Endothelial cell of umbilical vein (primary cell): ENCODE measurements at regions not wholly inside any gene's neighbourhood (a gene's known extent, or its start where the extent isn't known, plus 50 kb on each side); places are given as distances from the start of the nearest gene placed in this dataset.

ENCODE experiments used
- BruUV-seq: library from RNA; stranded (reverse); fragments of 400-500 nt; replicated peaks from 2 replicates; lab custom pipeline; 2021; lab: Mats Ljungman, UMichigan
- CTCF ChIA-PET: fragments of 300-600, 350-600 bp; sonication (Branson Sonifier 250); formaldehyde crosslinking; loops from one replicate; lab custom pipeline; 2021; ENCODE audit warnings: antibody characterized with exemption, inconsistent platforms; lab: Charles Lee
- POLR2A ChIA-PET: fragments of 300-600, 350-600 bp; sonication (Branson Sonifier 250); formaldehyde crosslinking; loops from one replicate; lab custom pipeline; 2021; ENCODE audit warnings: antibody characterized with exemption, inconsistent platforms; lab: Charles Lee
- DNase-seq: peaks from one replicate; pipeline ENCODE4 v3.0.0-alpha.2; 2011; ENCODE audit warnings: low read depth, low spot score
- FAIRE-seq: peaks from 2 replicates; lab custom pipeline; 2011; peaks lifted over from hg19 to GRCh38; lab: Jason Lieb, UNC
- H2AFZ ChIP-seq: 2 replicates; pipeline ENCODE4 v1.6.0; 2012; ENCODE audit warnings: low read depth, low read length, control low read depth, inconsistent platforms
- H3K27ac ChIP-seq: 2 replicates; pipeline ENCODE4 v1.5.1; 2011; ENCODE audit warnings: low read depth, mild to moderate bottlenecking, control low read depth, low read length, moderate library complexity; ENCODE audit not compliant: insufficient read depth
- H3K27me3 ChIP-seq, 2 experiments: 2 replicates each; pipeline versions ENCODE4 v1.6.0 to v1.6.1; 2011; ENCODE audit warnings: low read length in 2 of 2, mixed read lengths in 1 of 2; ENCODE audit not compliant: control insufficient read depth in 2 of 2, insufficient read depth in 2 of 2
- H3K36me3 ChIP-seq, 2 experiments: 2 replicates in 1 of 2; 3 replicates in 1 of 2; pipeline ENCODE4 v1.5.1; 2011; ENCODE audit warnings: low read length in 2 of 2, mild to moderate bottlenecking in 1 of 2, moderate library complexity in 1 of 2; ENCODE audit not compliant: control insufficient read depth in 2 of 2, insufficient read depth in 2 of 2; ENCODE audit errors: extremely low read depth in 1 of 2
- H3K4me1 ChIP-seq: 3 replicates; pipeline ENCODE4 v1.5.1; 2011; ENCODE audit warnings: mild to moderate bottlenecking, low read length; ENCODE audit not compliant: control insufficient read depth, insufficient read depth; ENCODE audit errors: extremely low read depth
- H3K4me2 ChIP-seq: 2 replicates; pipeline ENCODE4 v1.6.1; 2011; ENCODE audit warnings: low read length, control low read depth, mixed read lengths; ENCODE audit not compliant: insufficient read depth
- H3K4me3 ChIP-seq, 3 experiments: fragments of 200-600 bp in 1 of 3; sonication (generic), shearing (Covaris generic) in 1 of 3; replicated peaks in 1 of 3; 2 replicates each; pipeline ENCODE4 v1.5.1; 2011 to 2016; ENCODE audit warnings: control low read depth in 3 of 3, low read length in 3 of 3, mild to moderate bottlenecking in 2 of 3, inconsistent platforms in 1 of 3, low read depth in 1 of 3, moderate library complexity in 1 of 3; ENCODE audit not compliant: insufficient read depth in 1 of 3
- H3K79me2 ChIP-seq: 2 replicates; pipeline ENCODE4 v1.6.0; 2012; ENCODE audit warnings: low read length, inconsistent platforms; ENCODE audit not compliant: control insufficient read depth, insufficient read depth
- H3K9ac ChIP-seq: replicated peaks from 2 replicates; pipeline ENCODE3; 2011; ENCODE audit warnings: low read length, control low read depth; ENCODE audit not compliant: insufficient read depth; ENCODE audit errors: extremely low read depth
- H3K9me1 ChIP-seq: replicated peaks from 3 replicates; pipeline ENCODE4 v1.6.0; 2011; ENCODE audit warnings: mild to moderate bottlenecking, low read length; ENCODE audit not compliant: control insufficient read depth, insufficient read depth; ENCODE audit errors: extremely low read depth
- H3K9me3 ChIP-seq: replicated peaks from 2 replicates; pipeline ENCODE4 v1.5.1; 2012; ENCODE audit warnings: low read length, inconsistent platforms; ENCODE audit not compliant: control insufficient read depth, insufficient read depth
- H4K20me1 ChIP-seq: replicated peaks from 2 replicates; pipeline ENCODE3; 2011; ENCODE audit warnings: mild to moderate bottlenecking, low read length; ENCODE audit not compliant: control insufficient read depth, insufficient read depth; ENCODE audit errors: extremely low read depth
- EZH2 ChIP-seq: IDR thresholded peaks from 2 replicates; pipeline ENCODE4 v1.6.1; 2012; ENCODE audit warnings: borderline replicate concordance, low read depth, mild to moderate bottlenecking, moderate library complexity, low read length, inconsistent platforms; ENCODE audit not compliant: severe bottlenecking
- FOS ChIP-seq: IDR thresholded peaks from 2 replicates; pipeline ENCODE4 v1.6.1; 2011; ENCODE audit warnings: mild to moderate bottlenecking, low read length, moderate library complexity, borderline replicate concordance; ENCODE audit not compliant: insufficient read depth
- GATA2 ChIP-seq: IDR thresholded peaks from 2 replicates; pipeline ENCODE4 v1.7.0; 2011; ENCODE audit warnings: low read depth, mild to moderate bottlenecking, moderate library complexity, mixed read lengths, low read length; ENCODE audit not compliant: insufficient read length, insufficient read depth
- JUN ChIP-seq: IDR thresholded peaks from 2 replicates; pipeline ENCODE4 v1.6.1; 2011; ENCODE audit warnings: borderline replicate concordance, low read depth; ENCODE audit not compliant: insufficient read length, insufficient read depth
- MYC ChIP-seq: IDR thresholded peaks from one replicate; pipeline ENCODE4 v1.6.1; 2011; ENCODE audit warnings: mild to moderate bottlenecking, low read depth, low read length
- POLR2A ChIP-seq: IDR thresholded peaks from 2 replicates; pipeline ENCODE4 v1.6.1; 2012; ENCODE audit warnings: low read depth, mild to moderate bottlenecking, control low read depth, low read length
- POLR2AphosphoS5 ChIP-seq: IDR thresholded peaks from 2 replicates; pipeline ENCODE4 v1.6.1; 2012; ENCODE audit warnings: low read depth, mild to moderate bottlenecking, control low read depth, low read length, moderate library complexity; ENCODE audit not compliant: insufficient read depth
- dilution Hi-C: fragments of 300-500 bp; cut with MboI; formaldehyde crosslinking; loops from one replicate; pipeline ENCODE4 v1.15.0; 2019; ENCODE audit warnings: low sequenced_read_pairs; ENCODE audit not compliant: extremely low pct_ligation_motif_present
- intact Hi-C: fragments of 100-400 bp; cut with micrococcal nuclease; formaldehyde crosslinking; loops from one replicate; pipeline ENCODE4 v1.10.0; 2022
- TF ChIP-seq, protein P1 (sequence below): IDR thresholded peaks from 2 replicates; pipeline ENCODE4 v1.6.1; 2011; ENCODE audit not compliant: insufficient read depth, insufficient read length
- TF ChIP-seq, protein P2 (sequence below), 2 donors: IDR thresholded peaks; 1 replicate in 1 of 2; 2 replicates in 1 of 2; pipeline ENCODE4 v1.5.1; 2011; ENCODE audit warnings: low read length in 2 of 2, mild to moderate bottlenecking in 2 of 2, moderate library complexity in 2 of 2, control low read depth in 1 of 2, inconsistent platforms in 1 of 2, low read depth in 1 of 2; ENCODE audit not compliant: insufficient read depth in 1 of 2; ENCODE audit errors: extremely low read depth in 1 of 2

DNA sequence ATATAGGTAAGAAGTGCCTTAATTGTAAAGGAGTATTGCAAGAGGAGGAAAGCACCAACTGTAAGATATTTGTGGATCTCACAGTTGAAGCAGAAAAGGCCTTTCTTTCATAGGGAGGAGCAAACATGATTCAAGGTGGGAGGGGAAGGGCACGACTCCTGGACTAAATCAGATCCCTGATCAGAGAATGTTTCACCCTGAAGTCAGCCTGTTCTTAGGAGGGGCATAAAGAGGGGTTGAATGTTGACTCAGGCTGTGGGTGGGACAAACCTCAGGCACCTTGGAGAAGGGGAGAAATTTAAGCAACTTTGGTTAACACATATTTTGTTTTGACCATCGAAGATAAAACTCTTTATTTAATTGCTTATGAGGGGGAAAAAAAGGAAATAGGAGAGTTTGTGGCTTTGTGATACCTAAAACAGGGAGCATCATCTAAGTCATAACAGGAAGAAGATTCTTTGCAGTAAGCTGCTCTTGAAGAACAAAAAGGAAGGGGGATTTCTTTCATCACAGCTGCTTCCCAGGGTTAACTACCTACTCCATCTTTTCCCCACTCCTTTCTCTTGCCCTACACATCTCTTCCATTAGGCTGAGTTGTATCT, 158.6 kb upstream of the ZNF267 start:
- POLR2A ChIA-PET: interaction anchor here (0.5 kb wide), 1 partner anchor 759 kb away, joined by 3 read pairs; no protein-coding TSS in a partner anchor
- no peaks in the 10 kb centered on the region for H3K9me1 ChIP-seq
- dilution Hi-C loops: no loop called here
- H2AFZ ChIP-seq: no peak overlapping the region
- H3K9ac ChIP-seq: no peak overlapping the region
- no peak overlapping the region for H3K27ac ChIP-seq
- H3K36me3 ChIP-seq: peaks cover 0 to 4% of the 10 kb centered on the region in 2 experiments
- no peak for DNase-seq
- CTCF ChIA-PET: no interaction called here
- H3K79me2 ChIP-seq: peaks cover 20% of the 10 kb centered on the region
- intact Hi-C loops: loop anchor here (5.0 kb wide), 3 partner anchors 152 to 258 kb away; partner anchors contain the start of genes ARMC5 and TGFB1I1
- no peak for FAIRE-seq
- no peak overlapping the region for H3K4me2 ChIP-seq
- no peaks in the 10 kb centered on the region for H4K20me1 ChIP-seq
- H3K27me3 ChIP-seq: no peaks in the 10 kb centered on the region
- no peak for TF ChIP-seq JUN
- TF ChIP-seq, protein P1, sequence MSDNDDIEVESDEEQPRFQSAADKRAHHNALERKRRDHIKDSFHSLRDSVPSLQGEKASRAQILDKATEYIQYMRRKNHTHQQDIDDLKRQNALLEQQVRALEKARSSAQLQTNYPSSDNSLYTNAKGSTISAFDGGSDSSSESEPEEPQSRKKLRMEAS: no peak
- no peak for TF ChIP-seq FOS
- TF ChIP-seq, protein P2, sequence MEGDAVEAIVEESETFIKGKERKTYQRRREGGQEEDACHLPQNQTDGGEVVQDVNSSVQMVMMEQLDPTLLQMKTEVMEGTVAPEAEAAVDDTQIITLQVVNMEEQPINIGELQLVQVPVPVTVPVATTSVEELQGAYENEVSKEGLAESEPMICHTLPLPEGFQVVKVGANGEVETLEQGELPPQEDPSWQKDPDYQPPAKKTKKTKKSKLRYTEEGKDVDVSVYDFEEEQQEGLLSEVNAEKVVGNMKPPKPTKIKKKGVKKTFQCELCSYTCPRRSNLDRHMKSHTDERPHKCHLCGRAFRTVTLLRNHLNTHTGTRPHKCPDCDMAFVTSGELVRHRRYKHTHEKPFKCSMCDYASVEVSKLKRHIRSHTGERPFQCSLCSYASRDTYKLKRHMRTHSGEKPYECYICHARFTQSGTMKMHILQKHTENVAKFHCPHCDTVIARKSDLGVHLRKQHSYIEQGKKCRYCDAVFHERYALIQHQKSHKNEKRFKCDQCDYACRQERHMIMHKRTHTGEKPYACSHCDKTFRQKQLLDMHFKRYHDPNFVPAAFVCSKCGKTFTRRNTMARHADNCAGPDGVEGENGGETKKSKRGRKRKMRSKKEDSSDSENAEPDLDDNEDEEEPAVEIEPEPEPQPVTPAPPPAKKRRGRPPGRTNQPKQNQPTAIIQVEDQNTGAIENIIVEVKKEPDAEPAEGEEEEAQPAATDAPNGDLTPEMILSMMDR (IDR thresholded peaks at IDR 0.05; ENCODE audit: extremely low read depth in 1 of 2, insufficient read depth in 1 of 2, low read depth in 1 of 2, low read length in 2 of 2): no peak
- TF ChIP-seq MYC: no peak
- no peak for TF ChIP-seq POLR2A
- TF ChIP-seq GATA2: no peak
- TF ChIP-seq EZH2: no peak
- no peak for TF ChIP-seq POLR2AphosphoS5
- BruUV-seq: no TSS peak
- H3K9me3 ChIP-seq: no peaks in the 10 kb centered on the region
- H3K4me1 ChIP-seq: peaks cover 8% of the 10 kb centered on the region
- H3K4me3 ChIP-seq: no peak overlapping the region
